ENCODE measurements at regions not wholly inside any gene's neighbourhood (a gene's known extent, or its start where the extent isn't known, plus 50 kb on each side); places are given as distances from the start of the nearest gene placed in this dataset.
A peak's percentile ranks its signal among the peaks of the same experiment; 100 is the strongest.

- Mint-ChIP-seq H3K4me3 (peak overlapping the region; percentile 56 to 85), H3K27me3 (ENCODE audit: low read depth in 3 of 3) (peaks cover 0 to 1% (median 0%) of the 10 kb centered on the region in 3 donors), H3K27ac (peak overlapping the region in 5 of 7 donors; percentile 8 to 88 (median 79)), H3K4me1 (peaks cover 52% of the 10 kb centered on the region), H3K9me3 (peaks cover 0 to 5% (median 0%) of the 10 kb centered on the region in 7 donors), H3K36me3 (peaks cover 0 to 1% of the 10 kb centered on the region in 2 donors)
- Histone ChIP-seq H3K27ac (ENCODE audit: low read depth in 1 of 2, low read length in 2 of 2) (peak overlapping the region in 1 of 2 donors; percentile 44), H3K79me2 (ENCODE audit: insufficient read depth, low read length) (no peaks in the 10 kb centered on the region), H3K9me3 (replicated peaks in 1 of 2; ENCODE audit: control insufficient read depth in 1 of 2, insufficient read depth in 1 of 2, low read length in 2 of 2) (no peaks in the 10 kb centered on the region), H3K4me3 (replicated peaks in 1 of 3; ENCODE audit: low read depth in 2 of 3, low read length in 3 of 3) (peak overlapping the region in 1 of 3 experiments; percentile 58), H2AFZ (ENCODE audit: insufficient read depth, low read depth, low read length, poor library complexity, severe bottlenecking) (peak overlapping the region; percentile 34), H3K4me1 (ENCODE audit: control insufficient read depth in 1 of 2, insufficient read depth in 2 of 2, low read length in 2 of 2) (peaks cover 43 to 48% of the 10 kb centered on the region in 2 donors), H3K27me3 (ENCODE audit: control insufficient read depth in 2 of 2, insufficient read depth in 2 of 2, low read length in 2 of 2) (no peaks in the 10 kb centered on the region), H4K20me1 (ENCODE audit: insufficient read depth, low read length) (no peaks in the 10 kb centered on the region), H3K9ac (ENCODE audit: insufficient read depth, low read length, poor library complexity, severe bottlenecking) (no peak overlapping the region), H3K36me3 (replicated peaks in 1 of 2; ENCODE audit: control insufficient read depth in 1 of 2, insufficient read depth in 2 of 2, low read length in 2 of 2) (no peaks in the 10 kb centered on the region), H3K4me2 (replicated peaks; ENCODE audit: extremely low read depth, low read length, poor library complexity, severe bottlenecking) (peak overlapping the region; percentile 69)
- WGBS (ENCODE audit: insufficient coverage) = 80% methylated on average over 1 of the region's 3 CpGs
- DNase-seq = no peak
- intact Hi-C loops (cut with micrococcal nuclease) = loop anchor here (10.0 kb wide), 1 partner anchor 61 kb away; no protein-coding TSS in a partner anchor
- no peak for TF ChIP-seq CTCF (IDR thresholded peaks at IDR 0.05)
Observed at GRCh38 chr18:45165871-45166270, 449.4 kb upstream of the SLC14A2 start.

GRCh38 chr18:45166341-45166835, 448.9 kb upstream of the SLC14A2 start:
- Histone ChIP-seq H3K9ac (ENCODE audit: insufficient read depth, low read length, poor library complexity, severe bottlenecking) (no peak overlapping the region), H3K4me1 (ENCODE audit: control insufficient read depth in 1 of 2, insufficient read depth in 2 of 2, low read length in 2 of 2) (peaks cover 43 to 48% of the 10 kb centered on the region in 2 donors), H2AFZ (ENCODE audit: insufficient read depth, low read depth, low read length, poor library complexity, severe bottlenecking) (no peak overlapping the region), H3K36me3 (replicated peaks in 1 of 2; ENCODE audit: control insufficient read depth in 1 of 2, insufficient read depth in 2 of 2, low read length in 2 of 2) (no peaks in the 10 kb centered on the region), H3K27me3 (ENCODE audit: control insufficient read depth in 2 of 2, insufficient read depth in 2 of 2, low read length in 2 of 2) (no peaks in the 10 kb centered on the region), H3K27ac (ENCODE audit: low read depth in 1 of 2, low read length in 2 of 2) (peak overlapping the region in 1 of 2 donors; percentile 44), H3K4me2 (replicated peaks; ENCODE audit: extremely low read depth, low read length, poor library complexity, severe bottlenecking) (no peak overlapping the region), H3K9me3 (replicated peaks in 1 of 2; ENCODE audit: control insufficient read depth in 1 of 2, insufficient read depth in 1 of 2, low read length in 2 of 2) (no peaks in the 10 kb centered on the region), H3K4me3 (replicated peaks in 1 of 3; ENCODE audit: low read depth in 2 of 3, low read length in 3 of 3) (no peak overlapping the region), H3K79me2 (ENCODE audit: insufficient read depth, low read length) (no peaks in the 10 kb centered on the region), H4K20me1 (ENCODE audit: insufficient read depth, low read length) (no peaks in the 10 kb centered on the region)
- no peak for TF ChIP-seq CTCF (IDR thresholded peaks at IDR 0.05)
- DNase-seq = peak in 1 of 3 donors; percentile 4
- intact Hi-C loops (cut with micrococcal nuclease) = loop anchor here (10.0 kb wide), 1 partner anchor 62 kb away; no protein-coding TSS in a partner anchor
- H3K4me1 Mint-ChIP-seq = peaks cover 52% of the 10 kb centered on the region
- WGBS (ENCODE audit: insufficient coverage) = 100% methylated on average over 5 of the region's 5 CpGs
- H3K27me3 Mint-ChIP-seq (ENCODE audit: low read depth in 3 of 3) = peaks cover 0 to 1% (median 0%) of the 10 kb centered on the region in 3 donors
- H3K36me3 Mint-ChIP-seq = peaks cover 0 to 1% of the 10 kb centered on the region in 2 donors
- no peak overlapping the region for H3K4me3 Mint-ChIP-seq
- peak overlapping the region in 2 of 7 donors; percentile 32 to 46 for H3K27ac Mint-ChIP-seq
- peaks cover 0 to 5% (median 0%) of the 10 kb centered on the region in 7 donors for H3K9me3 Mint-ChIP-seq
